RWPE2 (cell line): ENCODE measurements at regions not wholly inside any gene's neighbourhood (a gene's known extent, or its start where the extent isn't known, plus 50 kb on each side); places are given as distances from the start of the nearest gene placed in this dataset.

Experiments used
- ATAC-seq: fragments of 200-7000 bp; cut with Tn5 transposase; 3 replicates; pipeline ENCODE4 v1.9.1; 2021; ENCODE audit warnings: low read depth
- DNase-seq: peaks from one replicate; pipeline ENCODE4 v3.0.0-alpha.2; 2020; ENCODE audit warnings: low spot score
- H3K27ac ChIP-seq: fragments of 450-650 bp; 2 replicates; pipeline ENCODE4 v1.5.1; 2017; ENCODE audit warnings: mild to moderate bottlenecking; ENCODE audit not compliant: poor library complexity, severe bottlenecking
- H3K27me3 ChIP-seq: fragments of 250-450 bp; sonication (Bioruptor Pico); 2 replicates; pipeline ENCODE4 v1.5.1; 2021; ENCODE audit warnings: mild to moderate bottlenecking, moderate library complexity; ENCODE audit not compliant: insufficient read depth, poor library complexity, severe bottlenecking
- H3K36me3 ChIP-seq: fragments of 250-450 bp; sonication (Bioruptor Pico); 2 replicates; pipeline ENCODE4 v1.5.1; 2020; ENCODE audit warnings: low read depth, mild to moderate bottlenecking, moderate library complexity
- H3K4me1 ChIP-seq: fragments of 250-450 bp; sonication (Bioruptor Pico); 2 replicates; pipeline ENCODE4 v1.5.1; 2021; ENCODE audit warnings: mild to moderate bottlenecking, moderate library complexity; ENCODE audit not compliant: insufficient read depth, poor library complexity, severe bottlenecking
- H3K4me3 ChIP-seq: fragments of 250-450 bp; sonication (Bioruptor Pico); 2 replicates; pipeline ENCODE4 v1.5.1; 2021; ENCODE audit warnings: mild to moderate bottlenecking, moderate library complexity; ENCODE audit not compliant: severe bottlenecking
- H3K9me3 ChIP-seq: fragments of 250-450 bp; sonication (Bioruptor Pico); 2 replicates; pipeline ENCODE4 v1.5.1; 2021; ENCODE audit warnings: mild to moderate bottlenecking, moderate library complexity; ENCODE audit not compliant: severe bottlenecking
- CTCF ChIP-seq: fragments of 450-650 bp; IDR thresholded peaks from one replicate; pipeline ENCODE4 v1.5.1; 2017; ENCODE audit warnings: mild to moderate bottlenecking, moderate library complexity; ENCODE audit not compliant: poor library complexity, severe bottlenecking

GRCh38 chr3:79902151-79902550, 134.4 kb upstream of the ROBO1 start:
- H3K27ac ChIP-seq = no peak overlapping the region
- no peak overlapping the region for H3K4me3 ChIP-seq
- ATAC-seq (no peak), DNase-seq (no peak)
- no peak for TF ChIP-seq CTCF
- no peaks in the 10 kb centered on the region for H3K27me3 ChIP-seq
- H3K9me3 ChIP-seq = no peaks in the 10 kb centered on the region
- no peaks in the 10 kb centered on the region for H3K4me1 ChIP-seq
- no peaks in the 10 kb centered on the region for H3K36me3 ChIP-seq

GRCh38 chr3:79898907-79899306, 131.1 kb upstream of the ROBO1 start:
- DNase-seq = no peak
- ATAC-seq = no peak
- H3K4me3 ChIP-seq = no peak overlapping the region
- no peaks in the 10 kb centered on the region for H3K36me3 ChIP-seq
- H3K27me3 ChIP-seq = no peaks in the 10 kb centered on the region
- no peak for TF ChIP-seq CTCF
- no peaks in the 10 kb centered on the region for H3K4me1 ChIP-seq
- H3K9me3 ChIP-seq = no peaks in the 10 kb centered on the region
- no peak overlapping the region for H3K27ac ChIP-seq

- no peak overlapping the region for H3K4me3 ChIP-seq
- no peaks in the 10 kb centered on the region for H3K9me3 ChIP-seq
- H3K4me1 ChIP-seq = no peaks in the 10 kb centered on the region
- DNase-seq = no peak
- no peak overlapping the region for H3K27ac ChIP-seq
- H3K27me3 ChIP-seq = no peaks in the 10 kb centered on the region
- no peak for TF ChIP-seq CTCF
- ATAC-seq = no peak
- H3K36me3 ChIP-seq = no peaks in the 10 kb centered on the region
Measured at GRCh38 chr3:79896086-79896485, 128.3 kb upstream of the ROBO1 start.

- Histone ChIP-seq H3K4me1 (no peaks in the 10 kb centered on the region), H3K4me3 (no peak overlapping the region), H3K27me3 (no peaks in the 10 kb centered on the region), H3K36me3 (no peaks in the 10 kb centered on the region), H3K27ac (no peak overlapping the region), H3K9me3 (no peaks in the 10 kb centered on the region)
- ATAC-seq (no peak), DNase-seq (no peak)
- no peak for TF ChIP-seq CTCF
Measured at GRCh38 chr3:79887213-79887612, 119.4 kb upstream of the ROBO1 start.

- no peak for ATAC-seq
Measured at GRCh38 chr3:79886204-79886603, 118.4 kb upstream of the ROBO1 start.

More at GRCh38 chr3:79886204-79886603, 118.4 kb upstream of the ROBO1 start:
- DNase-seq = no peak
- no peaks in the 10 kb centered on the region for H3K9me3 ChIP-seq
- no peaks in the 10 kb centered on the region for H3K36me3 ChIP-seq
- no peak for TF ChIP-seq CTCF
- no peak overlapping the region for H3K4me3 ChIP-seq
- no peaks in the 10 kb centered on the region for H3K27me3 ChIP-seq
- H3K4me1 ChIP-seq = no peaks in the 10 kb centered on the region
- no peak overlapping the region for H3K27ac ChIP-seq
